GM18861 (cell line): ENCODE measurements at regions not wholly inside any gene's neighbourhood (a gene's known extent, or its start where the extent isn't known, plus 50 kb on each side); places are given as distances from the start of the nearest gene placed in this dataset.
"Not testable (repeated sequence)": the region's sequence is repeated elsewhere in the genome, so short reads cannot be mapped to it uniquely, and the experiment has no call there.

Experiments
- ATAC-seq: cut with Tn5 transposase; IDR thresholded peaks from one replicate; pipeline ENCODE4 v1.9.1; 2021; ENCODE audit not compliant: unreplicated experiment

GRCh38 chr18:961644-962355, 57.1 kb downstream of the ADCYAP1 start:
- ATAC-seq = no peak

DNA sequence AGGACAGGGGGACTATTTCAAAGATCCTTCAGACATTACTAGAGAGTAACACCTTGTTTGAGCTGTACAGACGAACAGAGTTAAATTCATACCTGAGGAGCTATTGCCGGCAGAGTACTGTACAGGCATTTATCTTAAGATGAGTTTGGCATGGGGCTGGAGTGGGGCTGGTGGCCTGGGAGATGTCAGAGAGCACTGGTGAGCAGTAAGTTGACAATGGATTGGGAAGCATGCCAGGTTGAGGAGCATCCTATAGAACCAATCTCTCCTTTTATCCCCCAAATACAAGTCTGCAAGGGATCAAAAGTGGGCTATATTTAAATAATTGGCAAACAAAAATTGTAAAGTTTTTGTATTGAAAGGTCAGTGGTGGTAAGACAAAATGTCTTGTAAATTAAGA, 58.6 kb downstream of the ADCYAP1 start:
- no peak for ATAC-seq

DNA sequence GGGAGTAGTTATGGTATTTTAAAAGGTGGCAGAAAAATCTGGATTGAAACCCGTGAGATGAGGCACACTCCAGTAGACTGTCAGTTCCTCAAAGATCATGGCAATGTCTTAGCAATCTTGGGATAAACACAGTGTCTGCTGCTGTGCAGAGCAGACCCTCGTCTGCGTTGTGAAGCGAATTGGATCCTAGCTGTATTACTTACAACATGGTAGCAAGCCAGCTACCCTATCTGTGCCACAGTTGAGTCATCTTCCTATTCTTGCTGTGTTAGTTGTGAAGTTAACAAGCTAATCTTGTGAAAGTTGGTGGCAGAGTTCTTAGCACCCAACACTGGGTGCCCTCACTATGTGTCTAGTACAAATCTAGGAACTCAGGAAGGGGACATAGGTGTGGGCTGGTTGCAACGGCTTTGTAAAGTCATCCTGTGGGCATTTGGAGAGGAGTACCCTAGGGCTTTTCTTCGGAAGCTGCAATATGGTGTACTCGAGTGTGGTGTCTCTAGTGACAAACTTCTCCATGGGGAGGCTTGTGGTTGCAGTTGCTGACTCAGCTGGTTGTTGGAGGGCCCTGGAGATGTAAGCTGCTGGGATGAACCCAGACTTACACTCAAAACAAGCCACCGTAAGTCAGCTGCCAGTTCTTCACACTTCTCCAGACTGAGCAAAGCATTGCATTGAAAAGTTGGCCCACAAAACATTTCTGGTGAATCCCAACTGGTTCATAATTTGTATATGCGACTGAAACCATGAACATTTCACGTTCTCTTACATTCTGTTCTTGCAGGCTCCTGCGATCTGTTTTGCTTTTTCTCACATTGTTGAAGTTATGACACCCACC, 61.5 kb downstream of the ADCYAP1 start:
- no peak for ATAC-seq

DNA sequence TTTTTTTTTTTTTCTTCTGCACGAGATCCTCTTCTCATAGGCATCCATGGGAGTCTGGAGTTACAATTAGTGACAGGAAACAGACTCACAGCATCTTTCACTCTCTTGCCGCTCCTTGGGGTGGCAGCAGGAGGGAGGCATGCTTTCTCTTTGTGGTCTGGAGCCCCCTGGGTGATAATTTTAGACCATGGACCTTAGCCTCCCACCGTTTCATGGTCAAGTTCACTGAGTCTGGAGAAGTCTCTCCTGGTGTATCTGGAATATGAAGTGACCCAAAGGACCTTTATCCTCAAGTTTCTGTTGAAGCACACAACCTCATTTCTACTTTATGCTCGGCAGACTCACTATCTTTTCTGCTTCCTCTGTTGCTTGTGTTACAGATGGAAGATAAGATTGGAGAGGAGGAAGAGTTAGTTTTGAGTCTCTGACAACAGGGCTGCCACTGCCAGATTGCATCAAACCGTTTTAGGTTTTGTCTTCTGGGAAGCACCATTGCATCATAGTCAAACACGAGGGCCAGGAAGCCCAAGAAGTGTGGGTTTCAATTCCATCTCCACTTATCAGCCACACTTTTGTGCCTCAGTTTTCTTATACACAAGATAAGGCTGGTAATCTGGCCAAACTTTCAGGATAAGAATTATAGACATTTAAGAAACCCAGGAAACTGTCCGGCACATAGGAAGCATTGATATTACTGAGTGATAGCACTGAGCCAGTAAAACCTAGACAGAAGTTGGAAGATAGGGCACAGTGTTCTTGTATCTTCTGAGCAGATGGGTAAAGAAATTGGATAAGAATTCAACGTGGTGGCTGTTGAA, 62.3 kb downstream of the ADCYAP1 start:
- no peak for ATAC-seq

- ATAC-seq = not testable (repeated sequence)
These were observed 64.2 kb downstream of the ADCYAP1 start for GRCh38 chr18:968910-969309.

GRCh38 chr18:969311-969710, 64.6 kb downstream of the ADCYAP1 start:
- ATAC-seq = not testable (repeated sequence)

DNA sequence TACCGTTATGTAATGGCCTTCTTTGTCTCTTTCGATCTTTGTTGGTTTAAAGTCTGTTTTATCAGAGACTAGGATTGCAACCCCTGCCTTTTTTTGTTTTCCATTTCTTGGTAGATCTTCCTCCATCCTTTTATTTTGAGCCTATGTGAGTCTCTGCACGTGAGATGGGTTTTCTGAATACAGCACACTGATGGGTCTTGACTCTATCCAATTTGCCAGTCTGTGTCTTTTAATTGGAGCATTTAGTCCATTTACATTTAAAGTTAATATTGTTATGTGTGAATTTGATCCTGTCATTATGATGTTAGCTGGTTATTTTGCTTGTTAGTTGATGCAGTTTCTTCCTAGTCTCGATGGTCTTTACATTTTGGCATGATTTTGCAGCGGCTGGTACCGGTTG, 69.9 kb downstream of the ADCYAP1 start:
- not testable (repeated sequence) for ATAC-seq

DNA sequence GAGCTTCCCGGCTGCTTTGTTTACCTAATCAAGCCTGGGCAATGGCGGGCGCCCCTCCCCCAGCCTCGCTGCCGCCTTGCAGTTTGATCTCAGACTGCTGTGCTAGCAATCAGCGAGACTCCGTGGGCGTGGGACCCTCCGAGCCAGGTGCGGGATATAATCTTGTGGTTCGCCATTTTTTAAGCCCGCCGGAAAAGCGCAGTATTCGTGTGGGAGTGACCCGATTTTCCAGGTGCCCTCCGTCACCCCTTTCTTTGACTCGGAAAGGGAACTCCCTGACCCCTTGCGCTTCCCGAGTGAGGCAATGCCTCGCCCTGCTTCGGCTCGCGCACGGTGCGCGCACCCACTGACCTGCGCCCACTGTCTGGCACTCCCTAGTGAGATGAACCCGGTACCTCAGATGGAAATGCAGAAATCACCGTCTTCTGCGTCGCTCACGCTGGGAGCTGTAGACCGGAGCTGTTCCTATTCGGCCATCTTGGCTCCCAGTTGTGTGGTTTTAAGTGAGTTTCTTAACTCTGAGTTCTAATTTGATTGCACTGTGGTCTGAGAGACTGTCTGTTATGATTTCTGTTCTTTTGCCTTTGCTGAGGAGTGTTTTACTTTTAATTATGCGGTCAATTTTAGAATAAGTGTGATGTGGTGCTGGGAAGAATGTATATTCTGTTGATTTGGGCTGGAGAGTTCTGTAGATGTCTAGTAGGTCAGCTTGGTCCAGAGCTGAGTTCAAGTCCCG, 71.9 kb downstream of the ADCYAP1 start:
- ATAC-seq = not testable (repeated sequence)

DNA sequence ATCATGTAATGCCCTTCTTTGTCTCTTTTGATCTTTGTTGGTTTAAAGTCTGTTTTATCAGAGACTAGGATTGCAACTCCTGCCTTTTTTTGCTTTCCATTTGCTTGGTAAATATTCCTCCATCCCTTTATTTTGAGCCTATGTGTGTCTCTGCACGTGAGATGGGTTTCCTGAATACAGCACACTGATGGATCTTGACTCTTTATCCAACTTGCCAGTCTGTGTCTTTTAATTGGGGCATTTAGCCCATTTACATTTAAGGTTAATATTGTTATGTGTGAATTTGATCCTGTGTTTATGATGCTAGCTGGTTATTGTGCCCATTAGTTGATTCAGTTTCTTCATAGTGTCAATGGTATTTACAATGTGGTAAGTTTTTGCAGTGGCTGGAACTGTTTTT, 72.7 kb downstream of the ADCYAP1 start:
- not testable (repeated sequence) for ATAC-seq

DNA sequence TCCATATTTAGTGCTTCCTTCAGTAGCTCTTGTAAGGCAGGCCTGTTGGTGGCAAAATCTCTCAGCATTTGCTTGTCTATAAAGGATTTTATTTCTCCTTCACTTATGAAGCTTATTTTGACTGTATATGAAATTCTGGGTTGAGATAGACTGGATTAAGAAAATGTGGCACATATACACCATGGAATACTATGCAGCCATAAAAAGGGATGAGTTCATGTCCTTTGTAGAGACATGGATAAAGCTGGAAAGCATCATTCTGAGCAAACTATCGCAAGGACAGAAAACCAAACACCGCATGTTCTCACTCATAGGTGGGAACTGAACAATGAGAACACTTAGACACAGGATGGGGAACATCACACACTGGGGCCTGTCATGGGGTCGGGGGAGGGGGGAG, 73.1 kb downstream of the ADCYAP1 start:
- not testable (repeated sequence) for ATAC-seq

DNA sequence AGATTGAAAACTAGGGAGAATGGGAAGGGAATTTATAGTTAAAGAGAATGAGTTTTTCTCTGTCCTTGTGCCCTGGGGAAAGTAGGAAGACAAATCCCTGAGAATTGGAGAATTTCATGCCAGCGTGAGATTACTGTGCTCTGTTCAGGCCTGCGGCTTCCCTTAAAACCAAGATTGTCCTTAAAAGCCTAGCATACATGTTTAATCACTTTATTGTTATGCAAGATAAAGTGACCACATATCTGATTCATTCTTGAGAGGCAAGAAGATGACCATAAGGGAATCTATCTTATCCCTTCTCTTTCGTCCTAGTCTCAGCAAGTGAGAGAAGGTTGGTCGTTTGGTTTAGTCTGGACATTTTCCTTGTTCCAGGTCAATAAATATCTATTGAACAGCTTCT, 75.9 kb downstream of the ADCYAP1 start:
- no peak for ATAC-seq

GRCh38 chr18:984004-984403, 79.3 kb downstream of the ADCYAP1 start:
- ATAC-seq = no peak

DNA sequence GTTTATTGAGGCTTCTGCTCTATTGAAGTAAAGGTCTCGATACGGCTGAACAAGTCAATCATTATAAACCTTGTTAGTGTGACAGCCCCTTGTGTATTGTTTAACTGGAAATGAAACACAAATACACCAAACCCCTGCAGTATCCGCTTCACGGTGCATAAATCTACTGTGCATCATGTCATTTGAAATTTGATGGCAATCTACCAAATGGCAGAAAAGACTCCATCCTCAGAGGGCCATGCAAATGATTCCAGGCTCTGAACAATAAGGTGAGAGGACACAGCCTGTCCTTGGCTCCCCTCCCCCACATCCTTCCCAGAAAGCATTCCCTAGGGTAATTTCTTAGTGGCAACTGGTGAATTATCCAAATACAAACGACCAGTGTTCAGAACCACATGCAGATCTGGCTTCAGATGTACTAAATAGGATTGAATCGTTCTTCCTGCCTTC, 80.6 kb downstream of the ADCYAP1 start:
- ATAC-seq = no peak

GRCh38 chr18:986051-986450, 81.4 kb downstream of the ADCYAP1 start:
- ATAC-seq = no peak

GRCh38 chr18:986552-986951, 81.9 kb downstream of the ADCYAP1 start:
- no peak for ATAC-seq

- no peak for ATAC-seq
These were observed 82.9 kb downstream of the ADCYAP1 start for GRCh38 chr18:987325-988186.

GRCh38 chr18:989425-989824, 84.8 kb downstream of the ADCYAP1 start:
- ATAC-seq = no peak

GRCh38 chr18:990197-990596, 85.5 kb downstream of the ADCYAP1 start:
- ATAC-seq = no peak

DNA sequence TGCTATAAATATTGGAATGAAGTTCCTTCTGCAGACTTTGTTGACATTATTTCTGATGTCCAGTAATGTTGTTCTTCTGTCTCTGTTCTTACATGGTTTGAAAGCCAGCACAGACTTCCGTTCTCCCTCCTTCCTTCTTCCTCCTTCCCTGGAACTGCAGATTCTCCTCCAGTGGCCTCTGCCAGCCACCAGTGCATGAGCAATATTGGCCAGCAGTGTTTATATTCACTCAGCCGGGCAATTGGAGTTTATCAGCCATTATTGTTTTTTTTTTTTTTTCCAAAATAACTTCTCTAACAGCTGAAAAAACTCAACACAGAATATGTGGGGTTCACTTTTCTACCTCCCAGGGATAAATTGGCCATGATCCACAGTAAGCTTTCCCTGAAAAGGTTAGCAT, 86.8 kb downstream of the ADCYAP1 start:
- ATAC-seq = no peak

DNA sequence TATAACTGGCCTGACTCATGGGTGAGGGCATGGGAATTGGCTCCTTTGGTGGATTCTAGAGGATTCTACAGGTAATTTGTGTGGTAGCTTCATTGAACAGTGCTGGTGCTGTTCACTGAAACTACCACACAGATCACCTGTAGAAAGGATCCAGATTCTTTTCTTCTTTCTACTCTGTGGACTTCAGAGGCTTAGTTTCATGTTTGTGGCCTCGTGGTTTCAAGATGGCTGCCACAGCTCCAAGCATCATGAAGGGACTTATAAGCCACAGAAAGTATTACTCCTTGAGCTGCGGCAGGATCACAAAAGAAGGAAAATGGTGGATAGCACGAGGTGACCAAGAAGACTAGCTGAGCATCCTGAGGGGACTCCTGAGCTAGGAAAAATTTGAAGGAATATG, 88.9 kb downstream of the ADCYAP1 start:
- ATAC-seq = no peak
